HepG2 (cell line): ENCODE measurements at regions not wholly inside any gene's neighbourhood (a gene's known extent, or its start where the extent isn't known, plus 50 kb on each side); places are given as distances from the start of the nearest gene placed in this dataset.

Experiments
- ATAC-seq: fragments of 200-7000 bp; cut with Tn5 transposase; 3 replicates; pipeline ENCODE4 v1.9.1; 2020; ENCODE audit warnings: mild to moderate bottlenecking, moderate library complexity
- BruUV-seq: library from RNA; stranded (reverse); fragments of 400-500 nt; replicated peaks from 2 replicates; lab custom pipeline; 2021; lab: Mats Ljungman, UMichigan
- CTCF ChIA-PET: fragments of 300-600 bp; formaldehyde crosslinking; extraction: SDS; loops from one replicate; lab custom pipeline; 2021; ENCODE audit warnings: low total read pairs, inconsistent platforms, low intra/inter-chr PET ratio; lab: Yijun Ruan, JAX
- POLR2A ChIA-PET: fragments of 350-600 bp; sonication (Branson Sonifier 250); formaldehyde crosslinking; loops from one replicate; lab custom pipeline; 2020; ENCODE audit warnings: antibody characterized with exemption, inconsistent platforms; lab: Yijun Ruan, JAX
- DNase-seq: peaks from one replicate; pipeline ENCODE4 v3.0.0-alpha.2; 2015; ENCODE audit warnings: low spot score
- FAIRE-seq: peaks from 3 replicates; lab custom pipeline; 2011; peaks lifted over from hg19 to GRCh38; lab: Jason Lieb, UNC
- H2AFZ ChIP-seq: one replicate; pipeline ENCODE4 v1.6.1; 2011; ENCODE audit warnings: low read length, inconsistent platforms
- H3K27ac ChIP-seq: fragments of 300-600 bp; 3 replicates; pipeline ENCODE4 v1.8.0; 2011; ENCODE audit warnings: mixed run types, mild to moderate bottlenecking, mixed read lengths, low read length, inconsistent platforms; ENCODE audit not compliant: insufficient read depth; ENCODE audit errors: extremely low read length
- H3K27me3 ChIP-seq, 2 experiments: fragments of 200-600 bp in 1 of 2; 2 replicates in 1 of 2; 3 replicates in 1 of 2; pipeline versions ENCODE4 v1.6.0 to v1.8.0; 2011; ENCODE audit warnings: low read length in 2 of 2, mild to moderate bottlenecking in 2 of 2, moderate library complexity in 2 of 2, inconsistent platforms in 1 of 2; ENCODE audit not compliant: insufficient read depth in 2 of 2, control insufficient read depth in 1 of 2
- H3K36me3 ChIP-seq, 2 experiments: fragments of 200-600 bp in 1 of 2; replicated peaks in 1 of 2; 2 replicates in 1 of 2; 3 replicates in 1 of 2; pipeline versions ENCODE4 v1.5.1 to v1.8.0; 2011; ENCODE audit warnings: low read length in 2 of 2, inconsistent platforms in 1 of 2; ENCODE audit not compliant: insufficient read depth in 2 of 2, control insufficient read depth in 1 of 2
- H3K4me1 ChIP-seq: 2 replicates; pipeline ENCODE4 v1.5.1; 2012; ENCODE audit warnings: low read length, inconsistent platforms; ENCODE audit not compliant: insufficient read depth
- H3K4me2 ChIP-seq: 2 replicates; pipeline ENCODE4 v1.6.0; 2011; ENCODE audit warnings: low read depth, low read length, inconsistent platforms
- H3K4me3 ChIP-seq, 3 experiments: fragments of 200-600 bp in 1 of 3; sonication (generic), shearing (Covaris generic) in 1 of 3; replicated peaks in 1 of 3; 2 replicates each; pipeline ENCODE4 v1.5.1; 2011 to 2016; ENCODE audit warnings: low read length in 3 of 3, inconsistent platforms in 2 of 3, low read depth in 2 of 3, mild to moderate bottlenecking in 2 of 3, control low read depth in 1 of 3, mixed read lengths in 1 of 3; ENCODE audit not compliant: insufficient read depth in 1 of 3
- H3K79me2 ChIP-seq: one replicate; pipeline ENCODE4 v1.6.1; 2011; ENCODE audit warnings: low read length, inconsistent platforms; ENCODE audit not compliant: insufficient read depth
- H3K9ac ChIP-seq: 2 replicates; pipeline ENCODE4 v1.6.0; 2011; ENCODE audit warnings: mild to moderate bottlenecking, low read depth, low read length, inconsistent platforms; ENCODE audit not compliant: insufficient read depth
- H3K9me3 ChIP-seq: 2 replicates; pipeline ENCODE4 v1.5.1; 2012; ENCODE audit warnings: mild to moderate bottlenecking, low read length
- H4K20me1 ChIP-seq: 2 replicates; pipeline ENCODE4 v1.6.0; 2011; ENCODE audit warnings: inconsistent platforms, mild to moderate bottlenecking, low read length, moderate library complexity; ENCODE audit not compliant: insufficient read depth
- ARHGAP35 ChIP-seq: sonication (generic); formaldehyde crosslinking; IDR thresholded peaks from 2 replicates; pipeline ENCODE4 v1.9.0; 2022; ENCODE audit warnings: mild to moderate bottlenecking, inconsistent platforms, moderate library complexity, missing genetic modification reagents, borderline replicate concordance
- EP300 ChIP-seq, 3 experiments: sonication (generic) in 1 of 3; formaldehyde crosslinking in 1 of 3; IDR thresholded peaks; 2 replicates each; pipeline versions ENCODE4 v1.5.1 to v1.6.1; 2011 to 2020; ENCODE audit warnings: low read depth in 2 of 3, low read length in 2 of 3, borderline replicate concordance in 1 of 3, improper control_type of control experiment in 1 of 3, mild to moderate bottlenecking in 1 of 3, missing genetic modification reagents in 1 of 3, moderate library complexity in 1 of 3
- GATA4 ChIP-seq: sonication (generic); IDR thresholded peaks from 2 replicates; pipeline ENCODE4 v1.6.1; 2016; ENCODE audit warnings: antibody characterized with exemption, low read depth, borderline replicate concordance
- HCFC1 ChIP-seq: fragments of 150-350 bp; IDR thresholded peaks from 2 replicates; pipeline ENCODE4 v1.6.1; 2014; ENCODE audit warnings: low read depth, low read length
- TEAD3 ChIP-seq: optimal IDR thresholded peaks from 2 replicates; pipeline ENCODE3; 2016; ENCODE audit warnings: borderline replicate concordance
- ZNF543 ChIP-seq: sonication (generic); formaldehyde crosslinking; IDR thresholded peaks from 2 replicates; pipeline ENCODE4 v1.4.0; 2020; ENCODE audit warnings: mild to moderate bottlenecking, missing genetic modification reagents
- WGBS: methylation state at CpG from one replicate; pipeline ENCODE4 v1.1.6; 2017; ENCODE audit warnings: low lambda C conversion rate; 5-methylcytosine and 5-hydroxymethylcytosine counted together
- in situ Hi-C: cut with HindIII; loops from 2 replicates; pipeline ENCODE4 v1.10.0; 2017; ENCODE audit warnings: low pct_unique_long_range_greater_than_20kb; ENCODE audit not compliant: extremely low pct_ligation_motif_present
- intact Hi-C: fragments of 100-400 bp; cut with micrococcal nuclease; formaldehyde crosslinking; loops from one replicate; pipeline ENCODE4 v1.10.0; 2022; ENCODE audit not compliant: unreplicated experiment
- TF ChIP-seq, protein P1 (sequence below): IDR thresholded peaks from 2 replicates; pipeline ENCODE4 v1.6.1; 2016; ENCODE audit warnings: low read depth, missing genetic modification reagents, missing compliant biosample characterization
- TF ChIP-seq, protein P2 (sequence below): sonication (generic); formaldehyde crosslinking; IDR thresholded peaks from 2 replicates; pipeline ENCODE4 v1.4.0; 2020; ENCODE audit warnings: missing genetic modification reagents, borderline replicate concordance

DNA sequence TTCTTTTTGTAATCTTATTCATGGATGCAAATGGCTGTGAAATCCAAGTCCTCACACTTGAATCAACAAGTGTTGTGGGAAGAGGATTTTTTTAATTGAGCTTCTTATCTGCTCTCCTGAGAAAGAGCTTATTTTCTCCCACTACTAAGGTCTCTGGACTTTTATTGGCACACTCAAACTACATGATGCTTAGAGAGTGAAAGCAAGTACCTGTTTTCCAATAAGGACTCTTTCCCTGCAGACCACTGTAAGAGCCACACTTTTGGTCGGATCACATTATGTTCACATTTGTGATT, 546.4 kb upstream of the ARRDC3 start:
- CTCF ChIA-PET, result no interaction called here
- BruUV-seq, result no TSS peak
- in situ Hi-C loops (no loop called here), intact Hi-C loops (no loop called here)
- Histone ChIP-seq H3K79me2 (no peaks in the 10 kb centered on the region), H3K4me3 (no peak overlapping the region), H3K27ac (no peak overlapping the region), H3K27me3 (no peaks in the 10 kb centered on the region), H3K9ac (no peak overlapping the region), H3K4me2 (no peak overlapping the region), H3K9me3 (no peaks in the 10 kb centered on the region), H3K4me1 (no peaks in the 10 kb centered on the region), H2AFZ (no peak overlapping the region), H4K20me1 (no peaks in the 10 kb centered on the region), H3K36me3 (no peaks in the 10 kb centered on the region)
- POLR2A ChIA-PET, result no interaction called here
- no peak for ATAC-seq
- TF ChIP-seq, protein P1, sequence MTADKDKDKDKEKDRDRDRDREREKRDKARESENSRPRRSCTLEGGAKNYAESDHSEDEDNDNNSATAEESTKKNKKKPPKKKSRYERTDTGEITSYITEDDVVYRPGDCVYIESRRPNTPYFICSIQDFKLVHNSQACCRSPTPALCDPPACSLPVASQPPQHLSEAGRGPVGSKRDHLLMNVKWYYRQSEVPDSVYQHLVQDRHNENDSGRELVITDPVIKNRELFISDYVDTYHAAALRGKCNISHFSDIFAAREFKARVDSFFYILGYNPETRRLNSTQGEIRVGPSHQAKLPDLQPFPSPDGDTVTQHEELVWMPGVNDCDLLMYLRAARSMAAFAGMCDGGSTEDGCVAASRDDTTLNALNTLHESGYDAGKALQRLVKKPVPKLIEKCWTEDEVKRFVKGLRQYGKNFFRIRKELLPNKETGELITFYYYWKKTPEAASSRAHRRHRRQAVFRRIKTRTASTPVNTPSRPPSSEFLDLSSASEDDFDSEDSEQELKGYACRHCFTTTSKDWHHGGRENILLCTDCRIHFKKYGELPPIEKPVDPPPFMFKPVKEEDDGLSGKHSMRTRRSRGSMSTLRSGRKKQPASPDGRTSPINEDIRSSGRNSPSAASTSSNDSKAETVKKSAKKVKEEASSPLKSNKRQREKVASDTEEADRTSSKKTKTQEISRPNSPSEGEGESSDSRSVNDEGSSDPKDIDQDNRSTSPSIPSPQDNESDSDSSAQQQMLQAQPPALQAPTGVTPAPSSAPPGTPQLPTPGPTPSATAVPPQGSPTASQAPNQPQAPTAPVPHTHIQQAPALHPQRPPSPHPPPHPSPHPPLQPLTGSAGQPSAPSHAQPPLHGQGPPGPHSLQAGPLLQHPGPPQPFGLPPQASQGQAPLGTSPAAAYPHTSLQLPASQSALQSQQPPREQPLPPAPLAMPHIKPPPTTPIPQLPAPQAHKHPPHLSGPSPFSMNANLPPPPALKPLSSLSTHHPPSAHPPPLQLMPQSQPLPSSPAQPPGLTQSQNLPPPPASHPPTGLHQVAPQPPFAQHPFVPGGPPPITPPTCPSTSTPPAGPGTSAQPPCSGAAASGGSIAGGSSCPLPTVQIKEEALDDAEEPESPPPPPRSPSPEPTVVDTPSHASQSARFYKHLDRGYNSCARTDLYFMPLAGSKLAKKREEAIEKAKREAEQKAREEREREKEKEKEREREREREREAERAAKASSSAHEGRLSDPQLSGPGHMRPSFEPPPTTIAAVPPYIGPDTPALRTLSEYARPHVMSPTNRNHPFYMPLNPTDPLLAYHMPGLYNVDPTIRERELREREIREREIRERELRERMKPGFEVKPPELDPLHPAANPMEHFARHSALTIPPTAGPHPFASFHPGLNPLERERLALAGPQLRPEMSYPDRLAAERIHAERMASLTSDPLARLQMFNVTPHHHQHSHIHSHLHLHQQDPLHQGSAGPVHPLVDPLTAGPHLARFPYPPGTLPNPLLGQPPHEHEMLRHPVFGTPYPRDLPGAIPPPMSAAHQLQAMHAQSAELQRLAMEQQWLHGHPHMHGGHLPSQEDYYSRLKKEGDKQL (CRISPR knock-in tag), result no peak
- TF ChIP-seq EP300 (IDR thresholded peaks at IDR 0.05; ENCODE audit: low read depth in 2 of 2, low read length in 2 of 2), result no peak
- TF ChIP-seq EP300 (CRISPR knock-in tag; IDR thresholded peaks at IDR 0.05; ENCODE audit: borderline replicate concordance), result no peak
- TF ChIP-seq ZNF543, result no peak
- no peak for TF ChIP-seq GATA4
- TF ChIP-seq, protein P2, sequence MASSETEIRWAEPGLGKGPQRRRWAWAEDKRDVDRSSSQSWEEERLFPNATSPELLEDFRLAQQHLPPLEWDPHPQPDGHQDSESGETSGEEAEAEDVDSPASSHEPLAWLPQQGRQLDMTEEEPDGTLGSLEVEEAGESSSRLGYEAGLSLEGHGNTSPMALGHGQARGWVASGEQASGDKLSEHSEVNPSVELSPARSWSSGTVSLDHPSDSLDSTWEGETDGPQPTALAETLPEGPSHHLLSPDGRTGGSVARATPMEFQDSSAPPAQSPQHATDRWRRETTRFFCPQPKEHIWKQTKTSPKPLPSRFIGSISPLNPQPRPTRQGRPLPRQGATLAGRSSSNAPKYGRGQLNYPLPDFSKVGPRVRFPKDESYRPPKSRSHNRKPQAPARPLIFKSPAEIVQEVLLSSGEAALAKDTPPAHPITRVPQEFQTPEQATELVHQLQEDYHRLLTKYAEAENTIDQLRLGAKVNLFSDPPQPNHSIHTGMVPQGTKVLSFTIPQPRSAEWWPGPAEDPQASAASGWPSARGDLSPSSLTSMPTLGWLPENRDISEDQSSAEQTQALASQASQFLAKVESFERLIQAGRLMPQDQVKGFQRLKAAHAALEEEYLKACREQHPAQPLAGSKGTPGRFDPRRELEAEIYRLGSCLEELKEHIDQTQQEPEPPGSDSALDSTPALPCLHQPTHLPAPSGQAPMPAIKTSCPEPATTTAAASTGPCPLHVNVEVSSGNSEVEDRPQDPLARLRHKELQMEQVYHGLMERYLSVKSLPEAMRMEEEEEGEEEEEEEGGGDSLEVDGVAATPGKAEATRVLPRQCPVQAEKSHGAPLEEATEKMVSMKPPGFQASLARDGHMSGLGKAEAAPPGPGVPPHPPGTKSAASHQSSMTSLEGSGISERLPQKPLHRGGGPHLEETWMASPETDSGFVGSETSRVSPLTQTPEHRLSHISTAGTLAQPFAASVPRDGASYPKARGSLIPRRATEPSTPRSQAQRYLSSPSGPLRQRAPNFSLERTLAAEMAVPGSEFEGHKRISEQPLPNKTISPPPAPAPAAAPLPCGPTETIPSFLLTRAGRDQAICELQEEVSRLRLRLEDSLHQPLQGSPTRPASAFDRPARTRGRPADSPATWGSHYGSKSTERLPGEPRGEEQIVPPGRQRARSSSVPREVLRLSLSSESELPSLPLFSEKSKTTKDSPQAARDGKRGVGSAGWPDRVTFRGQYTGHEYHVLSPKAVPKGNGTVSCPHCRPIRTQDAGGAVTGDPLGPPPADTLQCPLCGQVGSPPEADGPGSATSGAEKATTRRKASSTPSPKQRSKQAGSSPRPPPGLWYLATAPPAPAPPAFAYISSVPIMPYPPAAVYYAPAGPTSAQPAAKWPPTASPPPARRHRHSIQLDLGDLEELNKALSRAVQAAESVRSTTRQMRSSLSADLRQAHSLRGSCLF (CRISPR knock-in tag), result no peak
- TF ChIP-seq TEAD3, result no peak
- no peak for TF ChIP-seq ARHGAP35 (CRISPR knock-in tag)
- TF ChIP-seq HCFC1, result no peak
- FAIRE-seq, result no peak
- no peak for DNase-seq
- WGBS, result 38% methylated on average over 1 of the region's 1 CpG
